PC-9 (cell line): ENCODE measurements at regions not wholly inside any gene's neighbourhood (a gene's known extent, or its start where the extent isn't known, plus 50 kb on each side); places are given as distances from the start of the nearest gene placed in this dataset.
"Not testable (repeated sequence)": the region's sequence is repeated elsewhere in the genome, so short reads cannot be mapped to it uniquely, and the experiment has no call there.

Source experiments
- BruUV-seq: library from RNA; stranded (reverse); fragments of 400-500 nt; replicated peaks from 2 replicates; lab custom pipeline; 2021; lab: Mats Ljungman, UMichigan
- CTCF ChIA-PET: fragments of 300-600 bp; sonication (Branson Sonifier 250); formaldehyde crosslinking; loops from one replicate; lab custom pipeline; 2022; ENCODE audit warnings: antibody characterized with exemption; lab: Charles Lee
- POLR2A ChIA-PET: fragments of 300-600 bp; sonication (Branson Sonifier 250); formaldehyde crosslinking; loops from one replicate; lab custom pipeline; 2022; ENCODE audit warnings: antibody characterized with exemption; ENCODE audit not compliant: unreplicated experiment; lab: Charles Lee
- DNase-seq, 2 experiments: peaks; one replicate each; pipeline versions ENCODE4 v3.0.0 to v3.0.0-alpha.2; 2015 to 2022; ENCODE audit warnings: mixed read lengths in 1 of 2
- H2AFZ ChIP-seq: fragments of 200-600 bp; sonication (generic); 2 replicates; pipeline ENCODE4 v1.8.1; 2017; ENCODE audit warnings: antibody characterized with exemption
- H3F3A ChIP-seq: fragments of 200-600 bp; sonication (generic); 2 replicates; pipeline ENCODE4 v1.8.1; 2017; ENCODE audit warnings: antibody characterized with exemption, mild to moderate bottlenecking, low read depth; ENCODE audit not compliant: insufficient read depth
- H3K27ac ChIP-seq: fragments of 200-600 bp; sonication (generic); 2 replicates; pipeline ENCODE4 v1.6.1; 2016; ENCODE audit warnings: mixed run types
- H3K27me3 ChIP-seq: fragments of 200-600 bp; sonication (generic); 2 replicates; pipeline ENCODE4 v1.6.1; 2016; ENCODE audit warnings: low read depth, mixed run types; ENCODE audit not compliant: insufficient read depth
- H3K36me3 ChIP-seq: fragments of 200-600 bp; sonication (generic); 2 replicates; pipeline ENCODE4 v1.6.1; 2016; ENCODE audit warnings: low read depth, mixed run types
- H3K4me1 ChIP-seq: fragments of 200-600 bp; sonication (generic); replicated peaks from 2 replicates; pipeline ENCODE4 v1.6.1; 2016; ENCODE audit warnings: mixed run types; ENCODE audit not compliant: insufficient read depth
- H3K4me2 ChIP-seq: fragments of 200-600 bp; sonication (generic); 2 replicates; pipeline ENCODE4 v1.6.1; 2017; ENCODE audit warnings: mixed run types
- H3K4me3 ChIP-seq: fragments of 200-600 bp; sonication (generic); 2 replicates; pipeline ENCODE4 v1.6.1; 2016; ENCODE audit warnings: mixed run types
- H3K79me2 ChIP-seq: fragments of 200-600 bp; sonication (generic); 2 replicates; pipeline ENCODE4 v1.6.1; 2017; ENCODE audit warnings: low read depth, mixed run types
- H3K9me2 ChIP-seq: fragments of 200-600 bp; sonication (generic); 2 replicates; pipeline ENCODE4 v1.8.1; 2017; ENCODE audit warnings: mild to moderate bottlenecking; ENCODE audit not compliant: insufficient read depth
- H3K9me3 ChIP-seq: fragments of 200-600 bp; sonication (generic); 2 replicates; pipeline ENCODE4 v1.8.1; 2016; ENCODE audit warnings: low read depth; ENCODE audit not compliant: insufficient read depth
- H4K20me1 ChIP-seq: fragments of 200-600 bp; sonication (generic); 2 replicates; pipeline ENCODE4 v1.8.1; 2017; ENCODE audit not compliant: insufficient read depth
- CTCF ChIP-seq: fragments of 200-600 bp; sonication (generic); conservative IDR thresholded peaks from 2 replicates; pipeline ENCODE4 v1.6.1; 2017; ENCODE audit warnings: mixed run types, antibody characterized with exemption, mild to moderate bottlenecking, moderate library complexity
- EZH2 ChIP-seq: fragments of 200-600 bp; sonication (generic); IDR thresholded peaks from 2 replicates; pipeline ENCODE4 v1.8.0; 2017; ENCODE audit warnings: antibody characterized with exemption, low read depth
- intact Hi-C: fragments of 100-400 bp; cut with micrococcal nuclease; formaldehyde crosslinking; loops from one replicate; pipeline ENCODE4 v1.10.0; 2022; ENCODE audit not compliant: unreplicated experiment

- H2AFZ ChIP-seq, BruUV-seq, CTCF ChIA-PET, H3K9me3 ChIP-seq, H3K9me2 ChIP-seq, H3K79me2 ChIP-seq, H3K4me2 ChIP-seq, H3K36me3 ChIP-seq, H3K4me3 ChIP-seq, POLR2A ChIA-PET, intact Hi-C loops, H3K27ac ChIP-seq, DNase-seq, H3K27me3 ChIP-seq, H4K20me1 ChIP-seq: not testable (repeated sequence)
- Histone ChIP-seq H3K4me1 (peaks cover 23% of the 10 kb centered on the region), H3F3A (peaks cover 15% of the 10 kb centered on the region)
Observed at GRCh38 chr16:29159603-29160002, 174.8 kb downstream of the LAT start.

GRCh38 chr16:29158785-29159184 lies 173.9 kb downstream of the LAT start:
- CTCF ChIA-PET: no interaction called here

GRCh38 chr16:29158031-29158784 lies 173.4 kb downstream of the LAT start:
- H3K36me3 ChIP-seq, CTCF ChIA-PET, POLR2A ChIA-PET, intact Hi-C loops, H3K9me3 ChIP-seq, DNase-seq, H3K4me3 ChIP-seq, H3K9me2 ChIP-seq, H2AFZ ChIP-seq, H3K27me3 ChIP-seq, H4K20me1 ChIP-seq, H3K79me2 ChIP-seq, BruUV-seq, H3K27ac ChIP-seq: not testable (repeated sequence)
- H3K4me2 ChIP-seq: peak overlapping the region; percentile 67; the same call in 1 of the 2 replicates
- peaks cover 23% of the 10 kb centered on the region for H3K4me1 ChIP-seq
- peaks cover 15% of the 10 kb centered on the region for H3F3A ChIP-seq

More at GRCh38 chr16:29158785-29159184, 173.9 kb downstream of the LAT start:
- H3K27ac ChIP-seq: no peak overlapping the region
- H3K27me3 ChIP-seq: no peaks in the 10 kb centered on the region
- H4K20me1 ChIP-seq: no peaks in the 10 kb centered on the region
- H3K4me1 ChIP-seq: peaks cover 23% of the 10 kb centered on the region
- H3K9me2 ChIP-seq: no peaks in the 10 kb centered on the region
- intact Hi-C loops: no loop called here
- H2AFZ ChIP-seq: no peak overlapping the region
- no peaks in the 10 kb centered on the region for H3K36me3 ChIP-seq
- no peaks in the 10 kb centered on the region for H3K79me2 ChIP-seq
- POLR2A ChIA-PET: no interaction called here
- H3K9me3 ChIP-seq: no peaks in the 10 kb centered on the region
- no peak for DNase-seq
- no peak overlapping the region for H3K4me2 ChIP-seq
- no peak overlapping the region for H3K4me3 ChIP-seq
- no TSS peak for BruUV-seq
- TF ChIP-seq CTCF: no peak
- TF ChIP-seq EZH2: no peak
- H3F3A ChIP-seq: peaks cover 15% of the 10 kb centered on the region

GRCh38 chr16:29157051-29157923 lies 172.4 kb downstream of the LAT start:
- H3K36me3 ChIP-seq, H3K79me2 ChIP-seq, H3K27me3 ChIP-seq, H3K9me3 ChIP-seq, CTCF ChIA-PET, H4K20me1 ChIP-seq, intact Hi-C loops, BruUV-seq, H3K9me2 ChIP-seq, H2AFZ ChIP-seq: not testable (repeated sequence)
- POLR2A ChIA-PET: interaction anchor here (0.6 to 0.7 kb wide), 4 partner anchors 13 to 1213 kb away, joined by 3 to 4 read pairs (median 3); no protein-coding TSS in a partner anchor
- H3K4me3 ChIP-seq: peak overlapping the region; percentile 12; the same call in 1 of the 2 replicates
- peak overlapping the region; percentile 67 for H3K4me2 ChIP-seq
- H3K27ac ChIP-seq: peak overlapping the region; percentile 41
- peaks cover 23% of the 10 kb centered on the region for H3K4me1 ChIP-seq
- peak; percentile 78 to 97 for DNase-seq
- H3F3A ChIP-seq: peaks cover 15% of the 10 kb centered on the region
